GM18867 (cell line): ENCODE measurements at regions not wholly inside any gene's neighbourhood (a gene's known extent, or its start where the extent isn't known, plus 50 kb on each side); places are given as distances from the start of the nearest gene placed in this dataset.
"Not testable (repeated sequence)": the region's sequence is repeated elsewhere in the genome, so short reads cannot be mapped to it uniquely, and the experiment has no call there.

ENCODE experiments used
- ATAC-seq: cut with Tn5 transposase; IDR thresholded peaks from one replicate; pipeline ENCODE4 v1.9.1; 2021; ENCODE audit warnings: mild to moderate bottlenecking, moderate library complexity; ENCODE audit not compliant: unreplicated experiment

DNA sequence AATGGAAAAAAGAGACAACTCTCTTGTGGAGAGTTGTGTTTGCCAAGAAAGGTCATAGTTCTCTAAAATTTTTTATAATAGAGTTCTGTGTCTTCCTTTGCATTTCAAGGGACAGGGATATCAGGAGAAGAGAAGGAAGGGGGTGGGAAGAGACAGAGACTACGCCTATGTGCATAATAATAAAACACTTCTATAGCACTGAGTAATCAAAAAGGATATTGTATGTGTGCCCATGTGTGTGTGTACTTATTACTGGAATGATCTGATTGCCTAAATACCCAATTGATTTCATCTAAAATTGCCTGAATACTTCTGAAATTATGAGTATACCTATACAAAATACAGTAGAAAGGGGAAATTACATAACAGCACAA lies 803.7 kb upstream of the ACVR2A start:
- no peak for ATAC-seq

DNA sequence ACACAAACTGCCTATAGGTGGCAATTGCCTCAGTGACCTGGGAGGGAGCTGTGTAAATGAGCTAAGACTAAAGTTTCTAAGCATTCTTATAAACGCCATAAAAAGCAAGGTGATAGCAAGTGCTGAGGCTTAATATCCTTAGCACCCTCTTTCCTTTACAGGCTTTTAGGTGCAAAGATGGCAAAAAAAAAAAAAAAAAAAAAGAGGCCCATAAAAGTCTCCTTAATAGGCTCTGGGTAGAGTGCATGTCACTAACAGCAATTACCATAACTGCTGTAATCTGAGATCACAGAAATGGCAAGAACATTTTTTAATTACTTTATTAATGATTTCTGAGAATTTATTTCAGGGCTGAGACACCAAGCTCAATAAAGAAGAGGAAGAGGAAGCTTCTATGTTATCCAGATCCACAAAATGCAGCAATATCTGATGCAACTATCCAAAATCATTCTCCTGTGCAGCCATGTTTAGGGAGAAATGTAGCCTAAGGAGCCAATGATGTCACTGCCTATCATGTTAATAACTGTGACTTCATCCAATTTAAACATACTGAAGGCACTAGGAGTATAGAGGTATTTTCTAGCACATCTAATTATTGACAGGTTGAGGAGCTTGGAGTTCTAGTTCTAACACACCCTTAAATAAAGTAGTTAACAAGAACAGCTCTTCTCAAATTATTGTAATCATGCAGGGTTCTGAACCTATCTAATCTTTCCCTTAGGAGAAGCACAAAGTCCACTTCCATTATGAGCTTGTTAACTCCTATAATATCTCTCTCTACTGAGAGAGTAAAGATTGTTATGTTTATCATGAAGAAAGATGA lies 804.3 kb upstream of the ACVR2A start:
- no peak for ATAC-seq

GRCh38 chr2:147037048-147037447 lies 807.8 kb upstream of the ACVR2A start:
- no peak for ATAC-seq

DNA sequence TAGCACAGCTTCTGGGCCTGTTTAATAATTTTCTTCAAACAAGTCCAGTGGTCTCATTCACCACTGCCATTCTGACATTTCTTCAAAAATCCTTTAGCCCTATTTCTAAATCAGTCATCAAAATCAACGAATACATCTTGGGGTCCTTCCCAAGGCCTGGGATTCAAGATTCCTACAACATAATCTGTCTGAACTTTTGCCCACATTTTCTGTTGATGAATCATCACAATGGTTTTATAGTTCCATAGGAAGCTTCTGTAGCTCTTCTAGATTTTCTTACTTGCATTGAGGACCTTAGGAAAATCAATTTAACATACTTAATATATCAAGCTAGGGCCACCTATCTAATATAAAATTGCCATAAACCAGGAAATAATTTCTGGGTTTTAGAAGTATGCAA lies 811.8 kb upstream of the ACVR2A start:
- no peak for ATAC-seq

DNA sequence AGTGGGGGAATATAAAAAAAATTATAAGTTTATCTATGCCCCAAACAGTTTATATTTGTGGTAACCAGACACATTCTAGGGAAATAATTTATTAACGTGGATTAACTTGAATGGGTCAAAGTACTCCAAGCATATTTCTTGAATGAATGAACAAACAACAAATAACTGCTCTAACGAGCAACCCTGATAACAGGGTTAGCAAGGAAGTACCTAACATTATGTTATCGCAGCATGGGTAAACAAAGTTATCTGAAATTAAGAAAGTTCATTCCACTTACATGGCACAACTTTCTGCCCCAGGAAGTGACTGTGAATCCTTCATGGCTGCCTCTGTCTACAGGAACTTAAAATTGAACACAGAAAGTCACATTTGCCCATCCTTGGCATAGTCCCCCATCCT lies 812.9 kb upstream of the ACVR2A start:
- no peak for ATAC-seq

GRCh38 chr2:147030966-147031720 lies 813.7 kb upstream of the ACVR2A start:
- ATAC-seq: no peak

DNA sequence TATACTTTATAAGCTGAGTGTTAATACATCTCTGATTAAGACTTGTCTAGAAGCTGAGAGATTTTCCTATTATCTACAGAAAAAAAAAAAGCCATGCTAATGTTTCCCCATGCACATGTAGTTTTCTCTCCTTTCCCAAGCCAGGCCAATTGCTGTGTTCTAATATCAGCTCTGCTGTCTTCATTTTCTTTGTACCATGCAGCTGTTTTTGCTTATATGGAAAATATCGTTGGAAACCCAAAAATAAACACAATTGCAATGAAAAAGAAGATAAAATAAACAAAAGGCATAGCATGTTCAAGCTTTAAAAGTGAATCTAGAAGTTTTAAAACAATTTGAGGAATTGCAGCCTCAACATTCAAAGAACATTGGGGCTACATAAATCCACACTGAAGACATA lies 817.4 kb upstream of the ACVR2A start:
- ATAC-seq: no peak

DNA sequence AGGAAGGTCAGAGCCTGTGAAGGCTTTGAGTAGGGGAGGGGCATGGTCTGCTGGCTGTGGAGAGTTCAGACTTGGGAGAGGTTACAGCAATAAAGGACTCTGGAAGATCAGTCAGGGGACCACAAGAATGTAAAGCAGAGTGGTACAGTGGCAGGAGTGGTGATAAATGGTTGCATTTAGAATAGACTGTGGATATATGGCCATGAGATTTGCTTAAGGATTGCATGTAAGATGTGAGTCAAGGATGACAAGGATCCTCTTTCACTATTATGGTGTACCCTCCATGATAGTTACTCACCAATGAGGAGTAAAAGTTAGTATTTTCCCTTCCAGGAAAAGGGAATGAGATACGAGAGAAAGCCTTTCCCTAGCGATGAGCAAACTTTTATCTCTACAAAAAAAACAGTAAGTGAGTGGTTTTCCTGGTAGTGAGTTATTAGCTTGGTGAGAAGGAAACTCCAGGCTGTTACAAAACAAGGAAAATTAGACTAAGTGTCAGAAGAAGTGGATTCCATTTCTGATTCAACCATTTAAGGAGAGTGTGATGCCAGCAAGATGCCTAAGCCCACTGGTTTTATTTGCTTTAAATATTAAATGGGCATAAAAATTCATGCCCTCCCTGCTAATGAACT lies 818.0 kb upstream of the ACVR2A start:
- no peak for ATAC-seq

DNA sequence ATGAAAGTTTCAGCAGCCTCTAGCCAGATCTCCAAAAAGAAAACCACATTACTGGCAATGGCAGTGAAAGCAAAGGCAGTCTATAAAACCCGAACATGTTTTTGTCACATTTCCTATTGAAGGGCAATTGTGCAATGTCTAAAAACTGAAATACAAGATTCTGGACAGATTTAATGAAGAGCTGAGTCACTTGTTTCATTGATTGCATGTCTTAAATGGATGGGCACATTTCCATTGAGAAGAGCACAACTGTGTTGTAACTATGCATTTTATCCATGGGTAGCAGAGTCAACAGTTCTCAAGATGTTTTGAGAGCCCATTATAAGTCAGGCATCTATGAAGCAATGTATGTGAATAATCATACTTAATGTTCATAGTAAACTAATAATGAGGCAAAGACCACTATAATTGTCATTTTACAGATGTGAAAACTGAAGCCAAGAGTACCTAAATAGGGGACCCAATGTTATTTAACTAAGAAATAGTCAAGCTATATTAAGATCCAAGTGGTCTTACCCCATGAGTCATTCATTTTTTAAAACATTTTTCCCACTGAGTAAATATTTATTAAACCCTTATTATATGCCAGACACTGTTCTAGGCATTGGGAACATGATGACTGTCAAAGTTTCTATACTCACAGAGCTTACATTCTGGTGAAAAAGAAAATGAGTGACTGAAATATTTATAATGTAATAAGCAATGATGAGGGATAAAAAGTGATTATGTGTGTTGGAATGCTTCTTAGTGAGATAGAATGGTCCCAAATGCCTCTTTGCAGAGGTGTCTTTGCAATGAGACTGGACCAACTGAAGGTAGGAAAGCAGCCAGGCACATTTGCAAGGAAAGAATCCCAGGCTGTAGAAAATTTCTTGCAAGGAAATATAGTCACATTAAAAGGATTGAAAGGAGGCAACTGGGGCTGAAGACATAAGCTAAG lies 818.9 kb upstream of the ACVR2A start:
- ATAC-seq: no peak

DNA sequence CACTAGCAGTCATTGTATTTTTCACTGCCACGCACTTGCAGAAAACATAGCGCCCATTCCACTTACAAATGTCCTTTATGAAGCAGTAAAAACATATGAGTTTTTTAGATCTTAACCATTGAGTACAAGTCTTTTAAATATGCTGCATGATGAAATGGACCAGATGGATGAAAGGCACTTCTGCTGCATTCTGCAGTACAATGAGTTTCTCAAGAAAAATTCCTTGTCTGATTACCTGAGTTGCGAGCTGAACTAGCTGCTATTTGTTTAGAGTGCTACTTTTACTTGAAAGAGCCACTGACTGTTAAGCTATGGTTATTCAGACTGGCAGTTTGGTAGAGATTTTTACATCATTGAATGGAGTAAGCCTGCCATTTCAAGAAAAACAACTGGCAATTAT lies 825.5 kb upstream of the ACVR2A start:
- ATAC-seq: no peak

- no peak for ATAC-seq
Observed at GRCh38 chr2:147017951-147018645, 826.7 kb upstream of the ACVR2A start.

DNA sequence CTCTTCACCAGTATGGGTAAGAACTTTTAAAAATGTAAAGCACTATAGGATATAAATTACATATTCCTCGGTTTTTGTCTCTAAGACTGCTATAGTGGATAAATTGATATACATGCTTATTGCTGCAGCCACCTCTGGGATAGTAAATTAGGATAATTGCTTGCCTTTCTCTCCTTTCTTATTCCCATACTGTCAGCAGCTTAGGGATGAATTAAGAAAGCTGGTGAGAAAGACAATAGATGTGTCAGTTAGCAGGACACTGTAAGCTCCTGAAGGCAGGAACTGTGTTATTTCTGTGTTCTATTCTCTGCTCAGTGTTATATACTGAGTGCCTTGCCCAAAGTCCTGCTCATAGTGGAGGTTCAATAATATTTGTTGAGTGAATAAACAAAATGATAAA lies 828.6 kb upstream of the ACVR2A start:
- ATAC-seq: no peak

DNA sequence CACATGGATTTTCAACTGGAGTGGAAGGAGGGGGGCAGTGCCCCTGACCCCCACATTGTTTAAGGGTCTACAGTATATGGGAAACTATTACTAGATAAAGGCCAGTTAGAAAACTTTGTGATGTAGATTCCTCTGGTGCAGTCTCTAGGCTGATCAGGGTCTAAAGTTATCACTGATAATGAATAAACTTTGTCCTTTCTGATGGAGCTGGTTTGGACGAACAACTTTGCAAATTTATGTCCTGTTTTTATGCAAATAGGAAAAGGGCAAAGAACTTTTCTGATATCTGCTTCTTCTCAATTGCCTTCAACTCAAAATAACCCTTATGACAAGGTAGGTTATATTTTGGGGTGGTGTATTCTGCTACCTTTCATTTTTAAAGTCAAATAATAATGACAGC lies 829.2 kb upstream of the ACVR2A start:
- no peak for ATAC-seq

DNA sequence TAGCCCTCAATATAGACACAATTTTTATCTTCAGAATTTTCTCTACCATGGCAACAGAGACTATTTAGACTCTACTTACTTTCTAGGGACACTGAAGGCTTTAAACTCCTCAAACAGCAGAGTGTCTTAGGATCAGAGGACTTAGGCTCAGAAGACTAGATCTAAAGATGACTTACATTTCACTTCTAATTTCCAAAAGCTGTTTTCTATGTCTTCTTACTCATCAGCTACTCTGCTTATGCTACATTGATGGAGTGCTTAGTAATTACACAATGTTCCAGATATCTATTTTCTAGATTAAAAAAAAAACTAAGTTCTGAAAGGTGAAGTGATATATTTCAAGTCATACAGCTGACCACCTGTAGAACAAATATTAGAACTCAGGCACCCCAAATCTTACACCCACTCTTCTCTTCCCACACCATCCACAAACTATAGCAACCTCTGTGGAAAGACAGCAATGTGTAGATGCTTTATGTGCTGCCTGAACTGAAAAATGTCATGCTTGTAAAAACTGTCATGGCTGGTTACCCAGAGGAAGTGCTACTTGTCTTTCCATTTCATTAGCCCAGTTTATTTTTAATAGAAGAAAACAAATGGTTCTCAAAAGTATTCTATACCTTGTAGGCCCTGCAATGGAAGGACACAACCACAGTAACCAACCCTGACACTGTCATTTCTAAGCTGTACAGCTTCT lies 831.0 kb upstream of the ACVR2A start:
- ATAC-seq: no peak

GRCh38 chr2:147008481-147008880 lies 836.3 kb upstream of the ACVR2A start:
- no peak for ATAC-seq

DNA sequence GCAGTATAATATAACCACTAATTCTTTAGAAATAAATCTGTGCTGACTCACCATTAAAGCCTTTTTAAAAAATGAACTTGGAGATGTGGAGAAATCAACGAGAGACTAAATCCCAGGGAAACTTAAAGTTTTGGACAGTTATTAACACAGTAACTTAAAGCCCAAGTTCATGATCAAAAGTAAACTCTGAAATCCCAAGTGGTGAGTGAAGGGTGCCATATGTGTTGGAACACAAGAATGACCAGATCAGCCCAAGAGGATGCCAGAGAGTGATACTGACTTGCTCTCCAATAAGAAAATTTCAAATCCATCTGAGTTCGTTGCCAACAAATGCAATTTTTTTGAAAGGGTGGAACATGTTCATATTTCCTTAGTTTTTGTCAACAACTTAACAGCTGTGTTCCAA lies 838.1 kb upstream of the ACVR2A start:
- no peak for ATAC-seq

- ATAC-seq: no peak
Observed at GRCh38 chr2:147003081-147003480, 841.7 kb upstream of the ACVR2A start.

- ATAC-seq: no peak
Observed at GRCh38 chr2:147002256-147002655, 842.6 kb upstream of the ACVR2A start.

- ATAC-seq: no peak
Observed at GRCh38 chr2:147001061-147001460, 843.8 kb upstream of the ACVR2A start.

- ATAC-seq: not testable (repeated sequence)
Observed at GRCh38 chr2:147000151-147000550, 844.7 kb upstream of the ACVR2A start.
